ENCODE measurements at regions not wholly inside any gene's neighbourhood (a gene's known extent, or its start where the extent isn't known, plus 50 kb on each side); places are given as distances from the start of the nearest gene placed in this dataset.

- Histone ChIP-seq H2AFZ (ENCODE audit: low read depth, low read length, poor library complexity, severe bottlenecking) (no peak overlapping the region), H3K36me3 (ENCODE audit: control insufficient read depth in 1 of 2, insufficient read depth in 2 of 2, low read length in 2 of 2) (no peaks in the 10 kb centered on the region), H3K9me3 (ENCODE audit: control insufficient read depth in 1 of 2, insufficient read depth in 1 of 2, low read depth in 1 of 2, low read length in 2 of 2) (no peaks in the 10 kb centered on the region), H3K27ac (ENCODE audit: low read depth, low read length) (no peak overlapping the region), H3K9me2 (ENCODE audit: insufficient read depth) (no peaks in the 10 kb centered on the region), H3K4me1 (ENCODE audit: control insufficient read depth in 1 of 2, insufficient read depth in 2 of 2, low read length in 2 of 2) (no peaks in the 10 kb centered on the region), H3K27me3 (ENCODE audit: insufficient read depth, low read length) (peaks cover 15% of the 10 kb centered on the region; the same call in 1 of the 2 replicates), H4K20me1 (ENCODE audit: insufficient read depth) (no peaks in the 10 kb centered on the region; the same call in 1 of the 2 replicates), H3K4me2 (ENCODE audit: low read length) (no peak overlapping the region), H3K9ac (ENCODE audit: low read length) (no peak overlapping the region), H3K79me2 (ENCODE audit: insufficient read depth, low read length) (no peaks in the 10 kb centered on the region), H3K4me3 (replicated peaks in 1 of 2; ENCODE audit: low read depth in 1 of 2, low read length in 2 of 2) (no peak overlapping the region)
- intact Hi-C loops (cut with micrococcal nuclease): no loop called here
- POLR2A ChIA-PET: no interaction called here
- RAD21 ChIA-PET (ENCODE audit: low non-redundant PET in 1 of 2, low total read pairs in 2 of 2, uncharacterized antibody in 2 of 2, unreplicated experiment in 2 of 2): no interaction called here
- no peak for TF ChIP-seq CTCF (IDR thresholded peaks at IDR 0.05 in 2 of 3, conservative IDR thresholded peaks at IDR 0.05 in 1 of 3; ENCODE audit: borderline replicate concordance in 1 of 3, insufficient read depth in 1 of 3, low read depth in 2 of 3, low read length in 2 of 3)
- no peak for TF ChIP-seq EZH2 (IDR thresholded peaks at IDR 0.05)
- no peak for TF ChIP-seq POLR2AphosphoS5 (IDR thresholded peaks at IDR 0.05; ENCODE audit: low read depth, low read length)
- TF ChIP-seq TCF7L2 (IDR thresholded peaks at IDR 0.05; ENCODE audit: borderline replicate concordance, extremely low read depth, insufficient read depth, insufficient read length): no peak
- TF ChIP-seq SIN3A (IDR thresholded peaks at IDR 0.05; ENCODE audit: low read depth): no peak
- TF ChIP-seq FOSL1 (IDR thresholded peaks at IDR 0.05; ENCODE audit: low read depth): no peak
- TF ChIP-seq ZBTB33 (IDR thresholded peaks at IDR 0.05; ENCODE audit: extremely low read depth, insufficient replicate concordance, low read length): no peak
- no peak for TF ChIP-seq EZH2phosphoT487 (IDR thresholded peaks at IDR 0.05; ENCODE audit: borderline replicate concordance)
- no peak for TF ChIP-seq ATF3 (IDR thresholded peaks at IDR 0.05)
- no peak for TF ChIP-seq ZFX (IDR thresholded peaks at IDR 0.05)
- TF ChIP-seq SRF (IDR thresholded peaks at IDR 0.05; ENCODE audit: low read depth): no peak
- TF ChIP-seq EGR1 (IDR thresholded peaks at IDR 0.05; ENCODE audit: low read depth): no peak
- no peak for TF ChIP-seq JUND (IDR thresholded peaks at IDR 0.05)
- no peak for TF ChIP-seq YY1 (IDR thresholded peaks at IDR 0.05; ENCODE audit: extremely low read depth, insufficient replicate concordance, low read depth, low read length)
- no peak for TF ChIP-seq ZNF274 (IDR thresholded peaks at IDR 0.05; ENCODE audit: low read depth, low read length)
- TF ChIP-seq REST (IDR thresholded peaks at IDR 0.05; ENCODE audit: low read depth): no peak
- no peak for TF ChIP-seq POLR2A (IDR thresholded peaks at IDR 0.05; ENCODE audit: borderline replicate concordance, extremely low read depth, insufficient read depth, insufficient read length)
- TF ChIP-seq SP1 (IDR thresholded peaks at IDR 0.05; ENCODE audit: low read depth): no peak
- TF ChIP-seq RAD21 (IDR thresholded peaks at IDR 0.05; ENCODE audit: low read depth): no peak
- CTCF ChIA-PET: no interaction called here
- BruUV-seq (replicated peaks): no TSS peak
- no peak for DNase-seq (ENCODE audit: low read depth, low spot score)
- no peak for ATAC-seq
These were observed 90.6 kb downstream of the TNFSF13B start for GRCh38 chr13:108360139-108360538.

All from HCT116 (cell line).